ENCODE measurements at regions not wholly inside any gene's neighbourhood (a gene's known extent, or its start where the extent isn't known, plus 50 kb on each side); places are given as distances from the start of the nearest gene placed in this dataset.
A peak's percentile ranks its signal among the peaks of the same experiment; 100 is the strongest.
"Not testable (repeated sequence)": the region's sequence is repeated elsewhere in the genome, so short reads cannot be mapped to it uniquely, and the experiment has no call there.

- DNase-seq: not testable (repeated sequence)
These were observed 249.0 kb downstream of the SLCO4C1 start for GRCh38 chr5:102047073-102047472.

GRCh38 chr5:102040326-102040725, 255.8 kb downstream of the SLCO4C1 start:
- DNase-seq: no peak

GRCh38 chr5:102036927-102037326, 259.2 kb downstream of the SLCO4C1 start:
- no peak for DNase-seq

GRCh38 chr5:102031711-102032110, 264.4 kb downstream of the SLCO4C1 start:
- no peak for DNase-seq

GRCh38 chr5:102018690-102019089, 277.4 kb downstream of the SLCO4C1 start:
- DNase-seq: no peak

- no peak for DNase-seq
These were observed 277.8 kb downstream of the SLCO4C1 start for GRCh38 chr5:102018279-102018678.

- no peak for DNase-seq
These were observed 281.7 kb downstream of the SLCO4C1 start for GRCh38 chr5:102014371-102014770.

GRCh38 chr5:102010644-102011043, 285.4 kb downstream of the SLCO4C1 start:
- DNase-seq: no peak

GRCh38 chr5:101997235-101997634, 298.8 kb downstream of the SLCO4C1 start:
- no peak for DNase-seq

GRCh38 chr5:101995585-101995984, 300.5 kb downstream of the SLCO4C1 start:
- peak; percentile 44 for DNase-seq

- DNase-seq: no peak
These were observed 304.6 kb downstream of the SLCO4C1 start for GRCh38 chr5:101991486-101991885.

- no peak for DNase-seq
These were observed 306.4 kb downstream of the SLCO4C1 start for GRCh38 chr5:101989659-101990058.

- DNase-seq: peak; percentile 2
These were observed 318.2 kb downstream of the SLCO4C1 start for GRCh38 chr5:101977729-101978345.

GRCh38 chr5:101976933-101977332, 319.2 kb downstream of the SLCO4C1 start:
- DNase-seq: peak; percentile 21

- DNase-seq: no peak
These were observed 326.3 kb downstream of the SLCO4C1 start for GRCh38 chr5:101969742-101970141.

GRCh38 chr5:101966476-101966875, 329.6 kb downstream of the SLCO4C1 start:
- DNase-seq: no peak

GRCh38 chr5:101955891-101956290, 340.2 kb downstream of the SLCO4C1 start:
- DNase-seq: no peak

- no peak for DNase-seq
These were observed 346.1 kb downstream of the SLCO4C1 start for GRCh38 chr5:101950019-101950418.

GRCh38 chr5:101948615-101949014, 347.5 kb downstream of the SLCO4C1 start:
- no peak for DNase-seq

GRCh38 chr5:101943784-101944183, 352.3 kb downstream of the SLCO4C1 start:
- no peak for DNase-seq

- DNase-seq: no peak
These were observed 353.7 kb downstream of the SLCO4C1 start for GRCh38 chr5:101942321-101942882.

- DNase-seq: no peak
These were observed 359.0 kb downstream of the SLCO4C1 start for GRCh38 chr5:101937041-101937440.

GRCh38 chr5:101935086-101935485, 361.0 kb downstream of the SLCO4C1 start:
- DNase-seq: no peak

GRCh38 chr5:101932599-101932998, 363.5 kb downstream of the SLCO4C1 start:
- DNase-seq: no peak

- no peak for DNase-seq
These were observed 366.5 kb downstream of the SLCO4C1 start for GRCh38 chr5:101929628-101930027.

Data from NCI-H510A (cell line).